OCI-LY1 (cell line): ENCODE measurements at regions not wholly inside any gene's neighbourhood (a gene's known extent, or its start where the extent isn't known, plus 50 kb on each side); places are given as distances from the start of the nearest gene placed in this dataset.

Source experiments
- H2AFZ ChIP-seq: fragments of 200-600 bp; sonication (generic), shearing (Covaris generic); 2 replicates; pipeline ENCODE4 v1.6.0; 2014; ENCODE audit warnings: antibody characterized with exemption, mild to moderate bottlenecking, low read length
- H3F3A ChIP-seq: fragments of 200-600 bp; sonication (generic), shearing (Covaris generic); 2 replicates; pipeline ENCODE4 v1.6.0; 2014; ENCODE audit warnings: mild to moderate bottlenecking, antibody characterized with exemption, low read length, moderate library complexity; ENCODE audit not compliant: insufficient read depth
- H3K27ac ChIP-seq: fragments of 200-600 bp; sonication (generic); 2 replicates; pipeline ENCODE4 v1.5.1; 2014; ENCODE audit warnings: low read length, mixed run types, mild to moderate bottlenecking, low read depth; ENCODE audit not compliant: poor library complexity, severe bottlenecking
- H3K27me3 ChIP-seq: fragments of 200-600 bp; sonication (generic); 2 replicates; pipeline ENCODE4 v1.6.0; 2014; ENCODE audit warnings: antibody characterized with exemption, mild to moderate bottlenecking, low read length, moderate library complexity; ENCODE audit not compliant: insufficient read depth
- H3K36me3 ChIP-seq: fragments of 200-600 bp; sonication (generic); 2 replicates; pipeline ENCODE4 v1.6.1; 2014; ENCODE audit warnings: mild to moderate bottlenecking, antibody characterized with exemption, low read length, moderate library complexity, mixed read lengths; ENCODE audit not compliant: insufficient read depth
- H3K4me1 ChIP-seq: fragments of 200-600 bp; sonication (generic); 2 replicates; pipeline ENCODE4 v1.5.1; 2014; ENCODE audit warnings: mild to moderate bottlenecking, low read length, moderate library complexity; ENCODE audit not compliant: insufficient read depth, severe bottlenecking
- H3K4me2 ChIP-seq: fragments of 200-600 bp; sonication (generic), shearing (Covaris generic); 2 replicates; pipeline ENCODE4 v1.6.1; 2014; ENCODE audit warnings: low read length
- H3K4me3 ChIP-seq: fragments of 200-600 bp; sonication (generic); 2 replicates; pipeline ENCODE4 v1.5.1; 2014; ENCODE audit warnings: low read length, low read depth, mild to moderate bottlenecking, mixed read lengths; ENCODE audit not compliant: poor library complexity, severe bottlenecking
- H3K79me2 ChIP-seq: fragments of 200-600 bp; shearing (Covaris generic); 2 replicates; pipeline ENCODE4 v1.6.1; 2016; ENCODE audit warnings: mixed run types, low read length, mixed read lengths; ENCODE audit not compliant: insufficient read depth
- H3K9ac ChIP-seq: fragments of 200-600 bp; sonication (generic), shearing (Covaris generic); 2 replicates; pipeline ENCODE4 v1.6.1; 2014; ENCODE audit warnings: mild to moderate bottlenecking, low read length, mixed read lengths
- H3K9me2 ChIP-seq: fragments of 200-600 bp; sonication (generic), shearing (Covaris generic); 2 replicates; pipeline ENCODE4 v1.6.1; 2014; ENCODE audit warnings: low read depth, mild to moderate bottlenecking, low read length, mixed read lengths
- H3K9me3 ChIP-seq: fragments of 200-600 bp; shearing (Covaris generic); 2 replicates; pipeline ENCODE4 v1.6.1; 2014; ENCODE audit warnings: low read length, mixed read lengths
- H4K20me1 ChIP-seq: fragments of 200-600 bp; sonication (generic), shearing (Covaris generic); 2 replicates; pipeline ENCODE4 v1.6.0; 2016; ENCODE audit warnings: mild to moderate bottlenecking, low read length; ENCODE audit not compliant: insufficient read depth
- EZH2 ChIP-seq: fragments of 200-600 bp; sonication (generic), shearing (Covaris generic); IDR thresholded peaks from 2 replicates; pipeline ENCODE4 v1.8.0; 2017; ENCODE audit warnings: borderline replicate concordance, mixed run types, mild to moderate bottlenecking, antibody characterized with exemption, low read length, moderate library complexity, mixed read lengths
- TF ChIP-seq, protein P1 (sequence below): fragments of 200-600 bp; sonication (generic), shearing (Covaris generic); IDR thresholded peaks from 2 replicates; pipeline ENCODE4 v1.5.1; 2017; ENCODE audit warnings: mild to moderate bottlenecking, antibody characterized with exemption, low read length, moderate library complexity, mixed read lengths

DNA sequence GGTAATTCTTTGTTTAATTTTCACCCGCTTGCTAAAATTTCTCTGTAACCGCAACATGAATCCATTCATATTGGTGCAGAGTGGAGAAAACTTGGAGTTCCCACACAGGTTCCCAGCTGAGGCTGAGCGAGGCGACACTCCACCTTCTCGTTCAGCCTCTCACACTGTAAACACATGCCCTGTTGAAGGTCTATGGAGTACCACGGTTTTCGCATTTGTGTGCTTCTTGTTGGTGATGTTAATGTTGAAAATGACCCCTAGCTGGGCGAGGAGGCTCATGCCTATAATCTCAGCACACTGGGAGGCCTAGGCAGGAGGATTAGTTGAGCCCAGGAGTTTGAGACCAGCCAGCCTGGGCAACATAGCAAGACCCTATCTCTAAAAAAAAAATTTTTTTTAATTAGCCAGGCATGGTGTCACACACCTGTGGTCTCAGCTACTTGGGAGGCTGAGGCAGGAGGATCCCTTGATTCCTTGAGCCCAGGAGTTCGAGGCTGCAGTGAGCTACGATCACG lies 67.2 kb downstream of the ARHGEF18 start:
- Histone ChIP-seq H4K20me1 (no peaks in the 10 kb centered on the region), H3K4me3 (no peak overlapping the region), H3F3A (no peaks in the 10 kb centered on the region), H3K27me3 (no peaks in the 10 kb centered on the region), H3K4me2 (no peak overlapping the region), H3K9me2 (no peaks in the 10 kb centered on the region), H3K27ac (no peak overlapping the region), H3K9me3 (no peaks in the 10 kb centered on the region), H3K36me3 (peaks cover 45% of the 10 kb centered on the region), H3K9ac (no peak overlapping the region), H3K4me1 (no peaks in the 10 kb centered on the region), H2AFZ (no peak overlapping the region), H3K79me2 (0 out of 2 replicates have a peak, but pooled peaks cover 6% of the 10 kb centered on the region)
- TF ChIP-seq, protein P1, sequence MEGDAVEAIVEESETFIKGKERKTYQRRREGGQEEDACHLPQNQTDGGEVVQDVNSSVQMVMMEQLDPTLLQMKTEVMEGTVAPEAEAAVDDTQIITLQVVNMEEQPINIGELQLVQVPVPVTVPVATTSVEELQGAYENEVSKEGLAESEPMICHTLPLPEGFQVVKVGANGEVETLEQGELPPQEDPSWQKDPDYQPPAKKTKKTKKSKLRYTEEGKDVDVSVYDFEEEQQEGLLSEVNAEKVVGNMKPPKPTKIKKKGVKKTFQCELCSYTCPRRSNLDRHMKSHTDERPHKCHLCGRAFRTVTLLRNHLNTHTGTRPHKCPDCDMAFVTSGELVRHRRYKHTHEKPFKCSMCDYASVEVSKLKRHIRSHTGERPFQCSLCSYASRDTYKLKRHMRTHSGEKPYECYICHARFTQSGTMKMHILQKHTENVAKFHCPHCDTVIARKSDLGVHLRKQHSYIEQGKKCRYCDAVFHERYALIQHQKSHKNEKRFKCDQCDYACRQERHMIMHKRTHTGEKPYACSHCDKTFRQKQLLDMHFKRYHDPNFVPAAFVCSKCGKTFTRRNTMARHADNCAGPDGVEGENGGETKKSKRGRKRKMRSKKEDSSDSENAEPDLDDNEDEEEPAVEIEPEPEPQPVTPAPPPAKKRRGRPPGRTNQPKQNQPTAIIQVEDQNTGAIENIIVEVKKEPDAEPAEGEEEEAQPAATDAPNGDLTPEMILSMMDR = no peak
- TF ChIP-seq EZH2 = no peak

DNA sequence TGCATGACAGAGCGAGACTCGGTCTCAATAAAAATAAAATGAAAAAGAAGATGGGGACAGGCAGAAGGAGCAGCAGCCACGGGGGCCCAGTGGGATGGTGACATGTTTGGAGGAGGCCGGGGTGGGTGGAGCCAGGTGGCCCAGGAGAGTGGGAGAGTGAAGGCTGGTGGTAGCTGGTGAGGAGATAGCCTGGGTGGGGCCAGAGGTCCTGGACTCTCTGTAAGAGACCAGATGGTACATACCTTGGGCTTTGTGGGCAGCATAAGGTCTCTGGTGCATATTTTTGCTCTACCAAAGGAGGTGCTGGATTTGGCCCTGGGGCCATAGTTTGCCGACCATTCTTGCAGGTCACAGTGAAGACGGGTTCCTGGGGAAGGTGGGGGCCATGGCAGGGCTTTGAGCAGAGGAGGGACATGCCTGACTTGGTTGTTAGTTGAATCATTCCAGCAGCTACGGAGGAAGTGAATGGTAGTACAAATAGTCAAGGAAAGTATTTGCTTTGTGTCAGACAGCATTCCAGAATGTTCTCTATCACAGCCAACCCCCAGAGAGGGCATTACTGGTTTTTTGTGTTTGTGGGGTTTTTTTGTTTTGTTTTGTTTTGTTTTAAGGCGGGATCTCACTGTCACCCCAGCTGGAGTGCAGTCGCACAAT lies 69.1 kb downstream of the ARHGEF18 start:
- Histone ChIP-seq H4K20me1 (no peaks in the 10 kb centered on the region), H3F3A (no peaks in the 10 kb centered on the region), H3K4me2 (no peak overlapping the region), H3K79me2 (0 out of 2 replicates have a peak, but pooled peaks cover 6% of the 10 kb centered on the region), H3K4me3 (no peak overlapping the region), H2AFZ (no peak overlapping the region), H3K36me3 (peaks cover 51% of the 10 kb centered on the region), H3K9me2 (no peaks in the 10 kb centered on the region), H3K9ac (no peak overlapping the region), H3K4me1 (no peaks in the 10 kb centered on the region), H3K9me3 (no peaks in the 10 kb centered on the region), H3K27ac (no peak overlapping the region), H3K27me3 (no peaks in the 10 kb centered on the region)
- TF ChIP-seq, protein P1 = no peak
- TF ChIP-seq EZH2 = no peak

GRCh38 chr19:7418596-7418995 lies 69.9 kb downstream of the ARHGEF18 start:
- H3K27ac ChIP-seq = no peak overlapping the region
- peaks cover 58% of the 10 kb centered on the region for H3K36me3 ChIP-seq
- no peaks in the 10 kb centered on the region for H3K27me3 ChIP-seq
- H3K9ac ChIP-seq = no peak overlapping the region
- no peak overlapping the region for H3K4me3 ChIP-seq
- TF ChIP-seq, protein P1 = no peak
- no peak for TF ChIP-seq EZH2
- H3K9me3 ChIP-seq = no peaks in the 10 kb centered on the region
- H3K4me1 ChIP-seq = no peaks in the 10 kb centered on the region
- no peaks in the 10 kb centered on the region for H3F3A ChIP-seq
- H3K4me2 ChIP-seq = no peak overlapping the region
- no peak overlapping the region for H2AFZ ChIP-seq
- H3K79me2 ChIP-seq = 0 out of 2 replicates have a peak, but pooled peaks cover 4% of the 10 kb centered on the region
- H4K20me1 ChIP-seq = no peaks in the 10 kb centered on the region
- no peaks in the 10 kb centered on the region for H3K9me2 ChIP-seq
